NCI-H748 (cell line): ENCODE measurements at regions not wholly inside any gene's neighbourhood (a gene's known extent, or its start where the extent isn't known, plus 50 kb on each side); places are given as distances from the start of the nearest gene placed in this dataset.
"Not testable (repeated sequence)": the region's sequence is repeated elsewhere in the genome, so short reads cannot be mapped to it uniquely, and the experiment has no call there.

Experiments used
- DNase-seq: peaks from one replicate; lab custom pipeline; 2025; ENCODE audit not compliant: unreplicated experiment; lab: John Stamatoyannopoulos, UW

DNA sequence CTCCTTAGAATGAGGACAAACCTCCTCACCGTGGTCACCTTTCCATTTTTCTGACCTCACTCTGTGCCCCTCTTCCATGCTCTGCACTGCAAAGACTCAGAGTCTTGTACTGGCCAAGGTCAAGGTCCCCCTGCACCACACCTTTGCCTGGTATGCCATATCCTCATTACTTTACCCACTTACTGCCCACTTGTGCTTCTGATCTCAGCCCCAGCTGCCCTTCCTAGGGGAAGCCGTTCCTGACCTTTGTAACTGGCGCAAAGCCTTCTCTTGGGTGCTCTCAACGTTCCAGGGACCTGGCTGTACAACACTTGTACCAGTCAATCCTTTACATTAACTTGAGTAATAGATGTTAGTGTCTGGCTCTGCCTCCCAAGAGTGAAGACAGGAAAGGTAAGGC, 256.0 kb downstream of the SV2B start:
- no peak for DNase-seq

DNA sequence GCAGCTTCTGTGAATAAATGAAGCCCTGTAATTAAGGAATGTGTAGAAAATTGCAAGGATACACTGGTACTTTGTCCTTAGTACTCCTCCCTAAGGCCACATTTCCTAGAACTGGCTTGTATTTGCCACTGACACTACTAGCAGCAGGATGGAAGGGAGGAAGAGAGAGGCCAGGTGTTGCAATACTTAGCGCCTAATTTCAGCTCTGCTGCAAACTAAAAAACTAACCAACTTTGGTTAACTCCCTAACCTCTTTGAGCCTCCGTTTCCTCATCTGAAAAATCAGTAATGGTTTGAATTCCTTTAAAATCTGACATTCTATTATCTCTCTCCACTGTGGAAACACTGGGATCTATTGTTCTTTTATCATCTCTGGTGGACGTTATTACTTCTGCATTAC, 257.0 kb downstream of the SV2B start:
- no peak for DNase-seq

DNA sequence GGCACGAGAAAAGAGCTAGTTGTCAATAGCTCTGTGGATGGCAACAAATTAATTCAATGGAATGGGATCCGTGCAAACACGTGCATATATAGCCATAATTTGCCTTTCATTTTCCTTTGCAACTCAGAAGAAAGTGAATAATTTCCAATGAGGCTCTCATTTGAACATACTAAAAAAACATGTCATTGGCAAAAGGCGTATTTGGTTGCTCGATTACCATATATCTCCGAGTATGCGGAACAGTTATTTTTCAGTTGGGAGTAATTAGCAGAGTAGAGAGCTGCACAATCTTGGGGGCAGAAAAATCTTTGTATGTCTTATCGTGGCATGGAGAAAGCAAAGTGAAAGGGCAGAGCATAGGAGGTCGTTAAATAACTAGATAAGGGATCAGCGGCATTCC, 257.4 kb downstream of the SV2B start:
- DNase-seq = no peak

DNA sequence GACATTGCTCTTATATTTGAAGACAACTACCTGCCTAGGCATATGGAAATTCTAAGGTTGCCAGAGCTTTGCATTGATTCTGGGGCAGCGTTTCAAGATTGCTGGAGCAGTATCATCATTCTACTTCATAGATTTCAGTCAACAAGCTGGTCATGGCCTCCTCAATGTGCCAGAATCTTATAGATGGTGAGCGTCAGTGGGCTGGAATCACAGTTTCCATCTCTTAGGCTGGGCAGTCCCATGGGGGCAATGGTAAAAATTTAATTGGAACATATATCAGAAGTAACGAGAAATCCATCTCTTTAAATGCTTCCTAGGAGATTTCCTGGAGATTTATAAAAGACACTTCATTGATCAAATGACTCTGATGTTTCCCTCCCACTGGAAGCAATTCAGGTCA, 258.3 kb downstream of the SV2B start:
- no peak for DNase-seq

DNA sequence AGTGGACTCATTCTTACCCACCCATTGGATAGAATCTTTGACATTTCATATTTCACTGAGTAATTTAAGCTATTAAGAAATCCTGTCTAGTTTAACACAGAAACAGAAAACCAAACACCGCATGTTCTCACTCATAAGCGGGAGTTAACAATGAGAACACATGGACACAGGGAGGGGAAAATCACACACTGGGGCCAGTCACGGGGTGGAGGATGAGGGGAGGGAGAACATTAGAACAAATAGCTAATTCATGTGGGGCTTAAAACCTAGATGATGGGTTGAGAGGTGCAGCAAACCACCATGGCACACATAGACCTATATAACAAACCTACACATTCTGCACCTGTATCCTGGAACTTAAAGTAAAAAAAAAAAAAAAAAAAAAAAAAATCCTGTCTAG, 261.6 kb downstream of the SV2B start:
- DNase-seq = not testable (repeated sequence)

DNA sequence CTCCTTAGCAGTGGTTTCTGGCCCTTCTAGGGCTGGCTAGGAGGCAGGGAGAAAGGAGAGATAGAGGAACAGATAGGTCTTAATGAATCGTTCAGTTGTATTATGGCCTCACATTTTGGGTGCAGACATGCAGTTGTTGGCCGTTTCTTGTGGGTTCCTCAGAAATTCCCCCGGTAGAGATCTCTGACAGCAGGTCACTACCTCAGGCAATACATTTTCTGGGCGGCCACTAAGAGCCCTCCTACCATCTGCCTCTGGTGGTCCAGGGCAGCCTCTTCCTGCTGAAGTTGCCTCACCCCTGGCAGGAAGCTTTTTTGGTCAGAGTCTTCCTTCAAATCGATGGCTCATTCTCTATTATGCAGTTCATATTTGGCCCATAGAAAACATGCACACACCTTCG, 266.1 kb downstream of the SV2B start:
- DNase-seq = no peak

DNA sequence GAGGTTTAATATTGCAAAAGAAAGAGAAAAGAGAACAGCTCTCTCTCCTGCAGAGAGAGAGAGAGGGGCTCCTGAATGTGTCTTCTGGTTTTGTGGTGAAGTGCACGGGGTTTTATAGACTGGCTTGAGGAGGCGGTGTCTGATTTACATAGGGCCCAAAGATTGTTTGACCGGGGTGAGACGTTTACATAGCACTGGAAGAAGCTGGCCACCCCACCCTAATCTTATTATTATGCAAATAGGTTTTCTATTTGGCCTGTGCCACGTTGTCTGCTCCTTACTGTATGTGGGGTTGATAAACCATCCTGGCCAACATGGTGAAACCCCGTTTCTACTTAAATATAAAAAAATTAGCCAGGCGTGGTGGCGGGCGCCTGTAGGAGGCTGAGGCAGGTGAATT, 268.6 kb downstream of the SV2B start:
- peak; percentile 3 for DNase-seq

DNA sequence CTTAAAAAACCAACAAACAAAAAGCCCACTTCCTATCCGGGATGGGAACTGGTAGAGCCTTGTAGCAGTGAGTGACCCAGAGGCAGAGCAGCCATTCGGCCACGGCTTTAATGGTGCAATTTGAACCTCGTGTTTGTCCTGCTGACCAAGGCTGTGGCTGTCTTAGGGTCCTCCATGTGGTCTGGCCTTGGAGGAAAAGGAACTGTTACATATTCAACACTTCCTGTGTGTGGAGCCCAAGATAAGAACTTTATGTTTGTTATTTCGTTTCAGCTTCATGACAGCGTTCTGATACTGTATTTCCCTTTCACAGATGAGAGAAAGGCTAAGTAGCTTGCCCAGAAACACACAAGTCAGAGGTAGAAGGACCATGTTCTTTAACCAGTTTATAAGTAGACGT, 269.8 kb downstream of the SV2B start:
- no peak for DNase-seq

DNA sequence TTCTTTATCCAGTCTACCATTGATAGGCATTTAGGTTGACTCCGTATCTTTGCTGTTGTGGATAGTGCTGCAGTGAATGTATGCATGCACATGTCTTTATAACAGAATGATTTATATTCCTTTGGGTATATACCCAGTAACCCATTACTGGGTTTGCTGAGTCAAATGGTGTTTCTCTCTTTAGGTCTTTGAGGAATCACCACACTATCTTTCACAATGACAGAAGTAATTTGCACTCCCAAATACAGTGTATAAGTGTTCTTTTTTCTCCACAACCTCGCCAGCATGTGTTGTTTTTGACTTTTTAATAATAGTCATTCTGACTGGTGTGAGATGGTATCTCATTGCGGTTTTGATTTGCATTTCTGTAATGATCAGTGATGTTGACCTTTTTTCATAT, 271.3 kb downstream of the SV2B start:
- not testable (repeated sequence) for DNase-seq

DNA sequence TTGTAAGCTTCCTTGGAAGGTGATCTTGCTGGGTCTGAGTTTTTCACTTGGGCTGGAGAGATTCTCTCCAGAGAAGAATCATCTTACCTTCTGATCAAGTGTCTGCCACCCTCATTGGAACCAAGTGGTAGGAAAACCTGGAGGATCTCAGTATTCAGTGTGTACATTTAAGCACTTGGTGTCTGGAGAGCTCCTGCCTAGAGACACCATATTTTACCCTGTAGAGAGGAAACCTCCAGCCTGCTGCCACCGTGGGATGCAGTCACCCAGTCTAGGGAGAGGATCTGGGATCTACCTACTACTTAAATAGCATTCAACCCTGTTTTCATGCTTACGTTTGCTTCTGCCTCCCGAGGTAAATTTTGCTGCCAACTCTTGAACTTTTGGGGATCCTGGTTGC, 274.3 kb downstream of the SV2B start:
- no peak for DNase-seq

DNA sequence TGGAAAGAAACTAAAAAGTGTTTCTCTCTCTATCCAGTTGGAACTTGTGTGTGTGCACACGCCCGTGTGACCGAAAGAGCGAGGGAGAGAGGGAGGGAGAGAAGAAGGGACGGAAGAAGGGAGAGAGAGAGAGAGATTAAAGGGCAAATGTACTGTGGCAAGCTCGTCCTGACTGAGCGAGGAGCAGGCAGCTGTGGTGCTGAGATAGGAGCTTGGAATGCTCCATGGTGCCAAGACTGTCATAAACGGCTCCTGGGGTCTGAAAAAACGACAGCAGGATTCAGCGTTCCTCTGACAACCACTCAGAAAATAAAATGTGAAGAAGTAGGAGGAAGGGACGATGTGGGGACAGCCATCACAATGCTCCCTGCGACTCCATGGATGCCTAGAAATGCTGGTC, 276.0 kb downstream of the SV2B start:
- no peak for DNase-seq

DNA sequence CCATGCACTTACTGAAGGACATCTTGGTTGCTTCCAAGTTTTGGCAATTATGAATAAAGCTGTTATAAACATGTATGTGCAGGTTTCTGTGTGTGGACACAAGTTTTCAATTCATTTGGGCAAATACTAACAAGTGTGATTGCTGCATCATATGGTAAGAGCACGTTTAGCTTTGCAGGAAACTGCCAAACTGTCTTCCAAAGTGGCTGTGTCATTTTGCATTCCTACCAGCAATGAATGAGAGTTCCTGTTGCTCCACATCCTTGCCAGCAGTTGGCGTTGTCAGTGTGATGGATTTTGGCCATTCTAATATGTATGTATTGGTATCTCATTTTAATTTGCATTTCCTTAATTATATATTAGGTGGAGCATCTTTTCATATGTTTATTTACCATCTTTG, 280.1 kb downstream of the SV2B start:
- no peak for DNase-seq

DNA sequence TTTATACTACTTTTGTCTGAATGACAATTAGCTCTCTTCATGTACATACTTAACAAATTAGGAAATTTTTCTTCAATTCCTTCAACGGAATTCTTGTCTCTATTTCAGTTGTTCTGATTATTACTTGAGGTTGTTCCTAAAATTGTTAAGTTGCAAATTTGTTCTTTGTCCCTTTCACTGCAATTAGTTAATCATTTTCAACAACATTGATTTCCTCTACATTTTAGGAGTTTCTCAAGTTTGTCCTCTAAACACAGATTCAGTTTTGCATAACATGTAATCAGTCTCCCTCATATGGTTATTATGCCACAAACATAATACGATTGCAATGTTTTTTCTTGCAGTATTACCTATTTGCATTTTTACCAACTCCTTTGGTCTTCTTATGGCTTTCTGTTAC, 283.5 kb downstream of the SV2B start:
- no peak for DNase-seq

DNA sequence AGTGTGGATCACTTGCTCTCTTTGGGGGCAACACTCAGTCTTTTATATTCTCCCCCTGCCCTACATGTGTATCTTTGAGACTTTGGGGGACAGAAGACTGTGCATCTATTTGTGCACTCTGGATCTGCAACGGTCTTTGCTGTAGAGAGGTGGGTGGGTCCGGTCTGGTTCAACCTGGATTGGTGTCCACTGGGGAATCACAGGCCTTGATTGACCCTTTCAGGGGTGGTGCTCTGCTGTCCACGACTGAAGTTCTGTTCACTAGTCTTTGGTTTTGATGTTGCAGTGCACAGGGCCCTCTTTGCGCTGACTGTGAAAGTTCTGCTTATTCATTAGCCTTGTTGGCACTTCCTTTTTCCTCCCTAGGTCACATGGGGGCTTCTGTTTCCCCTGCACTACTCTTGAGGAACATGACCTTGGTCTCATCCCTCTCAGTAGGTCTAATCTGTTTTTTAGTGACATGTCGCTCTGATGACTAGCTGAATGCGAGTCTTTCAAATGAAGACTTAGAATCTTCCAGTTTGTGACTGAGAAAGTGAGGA, 284.2 kb downstream of the SV2B start:
- DNase-seq = no peak

DNA sequence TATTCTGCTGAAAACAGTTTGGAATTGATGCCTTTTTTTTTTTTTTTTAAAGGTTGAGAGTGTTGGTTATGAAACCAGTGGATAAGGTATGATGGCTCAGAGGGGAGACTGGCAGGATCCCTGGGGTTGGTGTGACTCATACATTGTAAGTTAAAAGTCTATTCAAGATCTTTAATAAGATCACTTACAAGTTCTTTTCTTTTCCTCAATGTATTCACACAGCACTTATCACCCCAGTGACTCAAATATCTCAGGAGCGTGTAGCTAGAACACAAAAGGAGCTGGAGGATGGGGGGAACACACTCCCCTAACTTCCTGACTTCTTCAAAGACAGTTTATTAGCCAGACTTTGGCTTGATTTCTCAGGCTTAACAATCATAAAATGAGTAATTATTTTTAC, 285.3 kb downstream of the SV2B start:
- DNase-seq = no peak

DNA sequence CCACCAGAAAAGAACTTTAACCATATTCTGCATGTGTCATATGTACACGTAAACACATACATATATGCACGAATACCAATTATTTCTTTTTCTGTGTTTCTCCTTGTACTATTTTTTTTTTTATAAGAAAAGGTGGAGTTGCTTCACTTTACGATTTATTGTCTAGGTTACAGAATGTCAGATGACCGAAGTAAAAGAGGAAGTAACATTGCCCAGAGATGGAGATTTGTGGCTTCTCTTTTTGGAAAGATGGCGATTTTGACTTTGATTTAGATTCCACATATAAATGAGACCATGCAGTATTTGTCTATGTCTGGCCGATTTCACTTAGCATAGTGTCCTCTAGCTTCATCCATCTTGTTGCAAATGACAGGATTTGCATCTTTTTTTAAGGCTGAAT, 293.1 kb downstream of the SV2B start:
- DNase-seq = no peak

DNA sequence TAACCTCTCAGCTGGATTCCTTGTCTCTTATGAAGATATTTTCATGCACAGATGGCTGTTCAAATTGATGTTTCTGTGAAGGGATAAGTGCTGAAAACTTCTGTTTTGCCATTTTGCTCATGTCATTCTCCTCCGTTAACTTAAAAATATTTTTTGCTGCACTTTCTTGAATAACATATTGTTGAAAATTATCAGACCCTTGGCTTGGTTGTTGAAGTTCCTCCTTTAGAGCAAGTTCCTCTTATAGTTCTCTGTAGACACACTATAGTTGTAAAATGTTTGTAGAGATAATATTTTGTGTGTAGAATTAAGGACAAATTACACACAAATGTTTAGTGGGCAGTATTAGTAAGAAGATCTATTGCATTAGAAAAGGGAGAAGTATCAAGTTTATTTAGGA, 300.4 kb downstream of the SV2B start:
- DNase-seq = no peak

DNA sequence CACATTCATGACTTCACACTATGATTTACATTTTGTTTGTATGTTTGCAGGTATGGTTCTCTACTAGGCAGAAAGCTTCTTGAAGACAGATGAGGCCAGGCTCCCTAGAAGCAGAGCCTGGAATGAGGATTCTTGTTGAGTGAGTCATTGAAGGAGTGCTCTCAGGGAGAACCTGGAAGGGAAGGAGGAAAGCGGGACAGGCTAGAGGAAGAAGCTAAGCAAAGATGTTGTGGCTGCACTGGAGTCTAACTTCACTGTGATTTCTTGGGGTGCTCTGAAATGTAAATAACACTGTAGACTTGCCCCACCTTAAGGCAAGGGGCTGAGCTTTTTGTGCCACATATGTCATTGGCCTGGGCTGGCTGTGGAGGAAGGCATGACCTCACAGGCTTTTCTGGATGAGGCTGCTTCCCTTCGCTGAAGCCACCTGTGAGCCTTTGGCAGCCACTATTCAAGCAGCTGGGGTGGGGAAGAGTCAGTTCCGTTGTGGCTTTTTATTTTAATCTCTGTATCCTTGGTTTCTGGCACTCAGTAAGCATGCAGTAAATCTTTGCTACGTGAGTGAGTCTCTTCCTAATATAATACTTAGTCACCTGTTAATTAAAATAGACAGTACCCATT, 307.3 kb downstream of the SV2B start:
- DNase-seq = peak; percentile 71

DNA sequence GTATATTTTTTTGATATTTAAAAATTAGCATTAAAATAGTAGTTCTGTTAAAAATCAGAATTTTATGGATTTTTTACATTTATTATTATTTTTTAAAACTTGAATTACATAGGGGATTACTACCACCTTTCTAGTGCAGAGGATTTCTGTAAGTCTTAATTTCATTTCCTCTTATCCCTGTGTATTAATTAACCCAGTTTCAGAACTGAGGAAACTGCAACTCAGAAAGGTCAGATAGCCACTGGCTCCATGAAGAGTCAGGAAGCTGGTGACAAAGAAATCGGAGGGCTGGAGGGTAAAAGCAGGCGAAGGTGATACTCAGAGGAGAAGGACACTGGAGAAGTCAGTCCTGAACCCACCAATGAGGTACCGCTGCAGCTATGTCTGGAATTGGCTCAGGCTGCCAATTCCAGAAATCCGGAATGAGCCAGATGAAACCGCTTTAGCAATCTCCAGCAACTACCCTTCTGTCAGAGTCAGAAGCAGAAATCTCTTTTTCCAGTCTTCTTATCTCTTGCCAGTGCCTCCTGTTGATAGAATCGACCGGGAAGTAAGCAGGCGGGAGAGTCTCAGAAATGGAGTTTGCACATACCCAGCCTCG, 308.5 kb downstream of the SV2B start:
- DNase-seq = peak; percentile 27

DNA sequence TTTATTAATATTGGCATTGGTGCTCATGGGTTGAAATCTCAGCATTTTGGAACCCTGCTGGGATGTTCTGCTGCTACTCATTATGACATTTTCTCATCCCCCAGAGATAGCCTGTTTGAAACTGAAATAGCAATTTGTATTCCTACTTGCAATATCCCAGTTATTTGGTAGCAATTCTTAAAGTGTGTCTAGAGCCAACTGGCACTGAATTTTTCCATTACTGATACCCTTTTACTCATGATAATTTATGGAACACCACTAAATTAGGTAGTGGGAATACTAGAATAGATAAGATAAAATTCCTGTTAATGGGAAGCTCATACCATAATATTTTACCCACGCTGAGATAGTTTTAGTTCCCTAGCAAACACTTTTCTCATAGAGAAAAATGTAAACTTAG, 309.3 kb downstream of the SV2B start:
- no peak for DNase-seq

DNA sequence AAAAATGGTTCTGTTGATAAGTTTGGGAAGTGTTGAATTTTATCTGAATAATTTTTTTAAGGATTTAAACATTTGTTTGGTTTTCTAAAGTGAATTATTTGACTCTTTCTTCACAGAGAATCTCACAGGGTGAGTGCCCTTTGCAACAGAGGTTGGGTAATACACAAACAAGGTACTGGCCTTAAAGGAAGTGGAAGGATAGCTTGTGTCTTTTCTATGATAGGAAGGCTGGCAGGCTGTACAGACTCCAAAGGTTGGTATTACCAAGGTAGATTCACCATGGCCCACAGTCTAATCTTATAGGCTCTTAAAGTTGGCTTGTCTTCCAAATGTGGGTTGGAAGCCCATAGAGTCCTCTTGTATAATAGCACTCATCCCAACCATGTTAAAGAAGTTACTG, 311.5 kb downstream of the SV2B start:
- no peak for DNase-seq

DNA sequence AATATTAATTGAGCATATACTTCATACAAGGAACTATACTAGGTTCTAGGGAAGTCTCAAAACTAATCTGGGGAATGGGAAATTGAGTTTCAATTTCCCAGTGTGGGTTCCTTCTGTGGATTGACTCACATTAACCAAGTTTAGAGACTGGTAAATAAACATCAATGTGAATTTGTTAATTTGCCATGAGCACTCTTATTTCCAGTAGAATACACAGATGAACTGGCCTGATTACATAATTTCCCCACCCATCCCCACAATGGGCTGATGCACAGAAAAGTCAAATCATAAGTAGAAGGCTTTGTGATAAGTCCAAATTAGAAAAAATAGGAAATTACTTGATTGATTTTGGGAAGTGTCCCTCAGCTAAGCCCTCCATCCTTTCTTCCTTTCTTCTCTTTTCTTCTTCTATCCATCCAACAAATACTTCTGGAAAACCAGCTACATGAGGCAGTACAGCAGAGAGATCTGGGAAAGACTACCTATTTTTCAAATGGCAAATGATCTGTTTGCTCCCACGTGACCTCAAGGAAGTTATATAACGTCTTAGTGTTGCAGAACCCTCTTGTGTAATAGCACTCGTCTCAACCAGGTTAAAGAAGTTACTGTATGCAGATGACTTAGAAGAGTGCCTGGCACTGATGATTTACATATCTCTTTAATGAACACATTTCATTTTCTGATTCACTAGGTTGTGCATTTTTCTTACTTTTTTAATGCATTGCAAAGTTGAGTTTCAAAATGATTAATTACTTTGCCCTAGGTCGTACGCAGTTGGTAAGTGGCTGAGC, 312.3 kb downstream of the SV2B start:
- no peak for DNase-seq
